KMS-11 (cell line): ENCODE measurements at regions not wholly inside any gene's neighbourhood (a gene's known extent, or its start where the extent isn't known, plus 50 kb on each side); places are given as distances from the start of the nearest gene placed in this dataset.

Experiments used
- H2AFZ ChIP-seq: fragments of 200-600 bp; sonication (generic); 2 replicates; pipeline ENCODE4 v1.6.1; 2016; ENCODE audit warnings: antibody characterized with exemption, mixed run types, low read depth
- H3K27ac ChIP-seq: fragments of 200-600 bp; sonication (generic); 2 replicates; pipeline ENCODE4 v1.6.1; 2016; ENCODE audit warnings: mild to moderate bottlenecking, mixed run types
- H3K27me3 ChIP-seq: fragments of 200-600 bp; sonication (generic); 2 replicates; pipeline ENCODE4 v1.6.1; 2017; ENCODE audit warnings: mild to moderate bottlenecking, low read depth, mixed run types, moderate library complexity; ENCODE audit not compliant: insufficient read depth
- H3K36me3 ChIP-seq: fragments of 200-600 bp; sonication (generic); 2 replicates; pipeline ENCODE4 v1.6.1; 2017; ENCODE audit warnings: mild to moderate bottlenecking, mixed run types; ENCODE audit not compliant: insufficient read depth
- H3K4me1 ChIP-seq: fragments of 200-600 bp; sonication (generic); 2 replicates; pipeline ENCODE4 v1.6.1; 2016; ENCODE audit warnings: mild to moderate bottlenecking, low read depth, mixed run types; ENCODE audit not compliant: poor library complexity, severe bottlenecking
- H3K4me2 ChIP-seq: fragments of 200-600 bp; sonication (generic); 2 replicates; pipeline ENCODE4 v1.7.0; 2016; ENCODE audit warnings: mild to moderate bottlenecking, mixed run types
- H3K4me3 ChIP-seq: fragments of 200-600 bp; sonication (generic); IDR thresholded peaks from 2 replicates; pipeline ENCODE4 v1.6.1; 2017; ENCODE audit warnings: low read depth, low read length, mixed read lengths; ENCODE audit not compliant: insufficient read depth
- H3K79me2 ChIP-seq: fragments of 200-600 bp; sonication (generic); 2 replicates; pipeline ENCODE4 v1.6.1; 2016; ENCODE audit warnings: low read depth, mixed run types; ENCODE audit not compliant: insufficient read depth
- H3K9ac ChIP-seq: fragments of 200-600 bp; sonication (generic); 2 replicates; pipeline ENCODE4 v1.6.1; 2016; ENCODE audit warnings: mild to moderate bottlenecking, mixed run types
- H4K20me1 ChIP-seq: fragments of 200-600 bp; sonication (generic); 2 replicates; pipeline ENCODE4 v1.6.1; 2016; ENCODE audit warnings: mild to moderate bottlenecking, mixed run types; ENCODE audit not compliant: insufficient read depth
- CTCF ChIP-seq: fragments of 200-600 bp; sonication (generic); conservative IDR thresholded peaks from 2 replicates; pipeline ENCODE4 v1.6.1; 2017; ENCODE audit warnings: low read depth, mild to moderate bottlenecking, antibody characterized with exemption, low read length, moderate library complexity, mixed read lengths

GRCh38 chr15:87752250-87752951, 504.1 kb downstream of the NTRK3 start:
- Histone ChIP-seq H3K36me3 (no peaks in the 10 kb centered on the region), H4K20me1 (no peaks in the 10 kb centered on the region), H3K79me2 (no peaks in the 10 kb centered on the region), H3K4me2 (no peak overlapping the region), H3K4me1 (no peaks in the 10 kb centered on the region), H3K27ac (no peak overlapping the region), H3K9ac (no peak overlapping the region), H3K4me3 (no peak overlapping the region), H2AFZ (no peak overlapping the region), H3K27me3 (no peaks in the 10 kb centered on the region)
- no peak for TF ChIP-seq CTCF

GRCh38 chr15:87748483-87748882, 508.1 kb downstream of the NTRK3 start:
- H3K4me2 ChIP-seq, result no peak overlapping the region
- no peaks in the 10 kb centered on the region for H3K27me3 ChIP-seq
- H3K36me3 ChIP-seq, result no peaks in the 10 kb centered on the region
- no peak overlapping the region for H3K4me3 ChIP-seq
- no peak overlapping the region for H3K27ac ChIP-seq
- H3K4me1 ChIP-seq, result no peaks in the 10 kb centered on the region
- no peak overlapping the region for H2AFZ ChIP-seq
- H3K9ac ChIP-seq, result no peak overlapping the region
- no peak for TF ChIP-seq CTCF
- H3K79me2 ChIP-seq, result no peaks in the 10 kb centered on the region
- no peaks in the 10 kb centered on the region for H4K20me1 ChIP-seq

GRCh38 chr15:87747087-87747486, 509.5 kb downstream of the NTRK3 start:
- Histone ChIP-seq H3K4me2 (no peak overlapping the region), H3K36me3 (no peaks in the 10 kb centered on the region), H3K4me3 (no peak overlapping the region), H3K4me1 (no peaks in the 10 kb centered on the region), H2AFZ (no peak overlapping the region), H3K9ac (no peak overlapping the region), H3K27me3 (no peaks in the 10 kb centered on the region), H3K79me2 (no peaks in the 10 kb centered on the region), H4K20me1 (no peaks in the 10 kb centered on the region), H3K27ac (no peak overlapping the region)
- TF ChIP-seq CTCF, result no peak

GRCh38 chr15:87746333-87746732, 510.2 kb downstream of the NTRK3 start:
- Histone ChIP-seq H3K79me2 (no peaks in the 10 kb centered on the region), H4K20me1 (no peaks in the 10 kb centered on the region), H3K27me3 (no peaks in the 10 kb centered on the region), H3K4me2 (no peak overlapping the region), H3K9ac (no peak overlapping the region), H3K4me1 (no peaks in the 10 kb centered on the region), H3K36me3 (no peaks in the 10 kb centered on the region), H3K4me3 (no peak overlapping the region), H2AFZ (no peak overlapping the region), H3K27ac (no peak overlapping the region)
- no peak for TF ChIP-seq CTCF
